Bronchial epithelial cell (primary cell): ENCODE measurements at regions not wholly inside any gene's neighbourhood (a gene's known extent, or its start where the extent isn't known, plus 50 kb on each side); places are given as distances from the start of the nearest gene placed in this dataset.

Experiments used
- DNase-seq: peaks from one replicate; pipeline ENCODE4 v3.0.0-alpha.2; 2010; ENCODE audit warnings: low read depth
- FAIRE-seq: peaks from 2 replicates; lab custom pipeline; 2011; peaks lifted over from hg19 to GRCh38; lab: Jason Lieb, UNC
- H3K27me3 ChIP-seq: 2 replicates; pipeline ENCODE4 v1.5.1; 2011; ENCODE audit warnings: low read length; ENCODE audit not compliant: control insufficient read depth, insufficient read depth
- H3K36me3 ChIP-seq: 2 replicates; pipeline ENCODE4 v1.5.1; 2011; ENCODE audit warnings: low read length; ENCODE audit not compliant: control insufficient read depth, insufficient read depth
- H3K4me3 ChIP-seq: 2 replicates; pipeline ENCODE4 v1.5.1; 2011; ENCODE audit warnings: mild to moderate bottlenecking, low read depth, low read length, control low read depth
- TF ChIP-seq, protein P1 (sequence below): IDR thresholded peaks from 2 replicates; pipeline ENCODE4 v1.5.1; 2011; ENCODE audit warnings: mild to moderate bottlenecking, moderate library complexity, low read length, control low read depth, inconsistent platforms; ENCODE audit not compliant: insufficient read depth, severe bottlenecking

DNA sequence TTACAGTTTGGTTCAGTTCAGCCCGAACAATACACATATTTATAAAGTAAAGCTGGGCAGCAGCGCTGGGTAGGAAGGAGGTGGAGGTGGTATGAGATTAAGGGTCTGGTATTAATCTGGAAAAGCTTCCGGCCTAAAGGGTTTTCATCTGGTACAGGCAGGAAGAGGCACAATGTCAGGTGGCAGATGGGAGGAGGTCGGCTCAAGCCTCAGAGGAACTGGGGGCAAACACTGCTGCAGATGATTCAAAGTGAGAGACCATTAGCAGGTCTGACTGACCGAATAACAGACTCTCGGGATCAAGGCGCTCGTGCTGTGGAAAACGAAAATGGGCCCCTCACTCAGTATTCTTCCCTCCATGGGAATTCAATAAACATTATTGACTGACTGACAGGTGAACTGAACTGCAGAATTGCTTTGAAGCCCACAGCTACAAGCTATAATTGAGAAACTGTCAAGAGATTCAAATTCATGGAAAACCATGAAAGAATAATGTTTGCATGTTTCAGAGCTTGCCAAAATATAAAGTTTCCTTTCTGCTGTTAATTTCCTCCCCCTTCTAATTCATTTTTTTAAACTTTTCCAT lies 75.3 kb downstream of the TMEM167A start:
- no peaks in the 10 kb centered on the region for H3K27me3 ChIP-seq
- H3K36me3 ChIP-seq, result no peaks in the 10 kb centered on the region
- no peak overlapping the region for H3K4me3 ChIP-seq
- TF ChIP-seq, protein P1, sequence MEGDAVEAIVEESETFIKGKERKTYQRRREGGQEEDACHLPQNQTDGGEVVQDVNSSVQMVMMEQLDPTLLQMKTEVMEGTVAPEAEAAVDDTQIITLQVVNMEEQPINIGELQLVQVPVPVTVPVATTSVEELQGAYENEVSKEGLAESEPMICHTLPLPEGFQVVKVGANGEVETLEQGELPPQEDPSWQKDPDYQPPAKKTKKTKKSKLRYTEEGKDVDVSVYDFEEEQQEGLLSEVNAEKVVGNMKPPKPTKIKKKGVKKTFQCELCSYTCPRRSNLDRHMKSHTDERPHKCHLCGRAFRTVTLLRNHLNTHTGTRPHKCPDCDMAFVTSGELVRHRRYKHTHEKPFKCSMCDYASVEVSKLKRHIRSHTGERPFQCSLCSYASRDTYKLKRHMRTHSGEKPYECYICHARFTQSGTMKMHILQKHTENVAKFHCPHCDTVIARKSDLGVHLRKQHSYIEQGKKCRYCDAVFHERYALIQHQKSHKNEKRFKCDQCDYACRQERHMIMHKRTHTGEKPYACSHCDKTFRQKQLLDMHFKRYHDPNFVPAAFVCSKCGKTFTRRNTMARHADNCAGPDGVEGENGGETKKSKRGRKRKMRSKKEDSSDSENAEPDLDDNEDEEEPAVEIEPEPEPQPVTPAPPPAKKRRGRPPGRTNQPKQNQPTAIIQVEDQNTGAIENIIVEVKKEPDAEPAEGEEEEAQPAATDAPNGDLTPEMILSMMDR, result no peak
- DNase-seq, result no peak
- no peak for FAIRE-seq

DNA sequence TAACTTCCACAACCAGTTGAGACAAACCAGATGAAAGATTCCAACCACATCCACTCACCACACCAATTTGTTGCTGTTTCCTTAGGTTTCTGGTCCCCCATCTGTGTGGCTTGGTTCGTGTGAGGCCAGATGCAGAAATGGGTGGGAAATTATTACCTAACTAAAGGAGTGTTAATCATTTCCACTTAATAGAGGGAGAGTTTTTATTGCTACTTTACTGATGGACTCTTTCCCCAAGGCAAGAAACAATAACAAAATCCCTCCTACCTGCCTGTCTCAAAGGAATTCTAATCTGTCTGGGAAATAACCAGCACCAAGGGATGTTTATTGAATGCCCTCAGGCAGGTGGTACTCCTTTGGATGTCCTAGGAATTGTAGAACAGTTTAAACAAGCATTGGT lies 76.3 kb downstream of the TMEM167A start:
- TF ChIP-seq, protein P1, result no peak
- FAIRE-seq, result no peak
- Histone ChIP-seq H3K4me3 (no peak overlapping the region), H3K36me3 (no peaks in the 10 kb centered on the region), H3K27me3 (no peaks in the 10 kb centered on the region)
- no peak for DNase-seq

DNA sequence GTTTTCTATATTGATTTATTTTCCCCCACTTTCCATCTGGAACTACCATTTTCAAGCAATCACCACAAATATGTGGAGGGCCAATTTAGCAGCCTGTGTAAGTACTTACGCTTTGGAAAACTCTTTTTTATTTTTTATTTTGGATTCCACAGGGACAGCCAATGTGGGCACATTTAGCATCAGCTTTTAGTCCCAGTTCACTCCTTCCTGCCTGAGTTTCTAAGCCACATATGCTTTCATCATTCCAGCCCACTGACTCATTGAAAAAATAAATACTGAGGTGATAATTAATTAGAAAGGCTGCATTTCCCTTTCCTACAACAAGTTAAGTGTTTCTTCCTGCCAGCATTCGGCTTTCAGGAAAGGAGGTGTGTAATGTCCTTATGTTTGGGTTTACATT lies 76.8 kb downstream of the TMEM167A start:
- H3K4me3 ChIP-seq, result no peak overlapping the region
- H3K27me3 ChIP-seq, result no peaks in the 10 kb centered on the region
- FAIRE-seq, result no peak
- TF ChIP-seq, protein P1, result no peak
- peak; percentile 62 for DNase-seq
- H3K36me3 ChIP-seq, result no peaks in the 10 kb centered on the region

DNA sequence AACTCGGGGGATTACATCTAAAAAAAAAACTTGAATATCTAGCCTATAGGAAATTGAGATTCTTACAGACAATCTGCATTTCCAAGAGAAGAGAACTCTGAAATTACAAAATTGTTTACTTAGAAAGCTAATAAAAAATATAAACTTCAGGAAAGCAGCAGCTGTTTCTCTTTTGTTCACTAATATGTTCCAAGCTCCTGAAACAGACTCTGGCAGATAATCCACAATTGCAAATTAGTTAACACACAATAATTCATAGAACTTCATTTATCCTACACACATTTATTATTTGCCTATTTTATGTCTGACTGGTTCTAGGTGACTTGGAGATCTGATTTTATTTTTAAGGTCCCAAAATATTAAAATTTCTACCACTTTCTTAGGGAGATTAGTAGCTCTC lies 83.8 kb downstream of the TMEM167A start:
- Histone ChIP-seq H3K36me3 (no peaks in the 10 kb centered on the region), H3K27me3 (no peaks in the 10 kb centered on the region), H3K4me3 (no peak overlapping the region)
- FAIRE-seq (no peak), DNase-seq (no peak)
- TF ChIP-seq, protein P1, result no peak

DNA sequence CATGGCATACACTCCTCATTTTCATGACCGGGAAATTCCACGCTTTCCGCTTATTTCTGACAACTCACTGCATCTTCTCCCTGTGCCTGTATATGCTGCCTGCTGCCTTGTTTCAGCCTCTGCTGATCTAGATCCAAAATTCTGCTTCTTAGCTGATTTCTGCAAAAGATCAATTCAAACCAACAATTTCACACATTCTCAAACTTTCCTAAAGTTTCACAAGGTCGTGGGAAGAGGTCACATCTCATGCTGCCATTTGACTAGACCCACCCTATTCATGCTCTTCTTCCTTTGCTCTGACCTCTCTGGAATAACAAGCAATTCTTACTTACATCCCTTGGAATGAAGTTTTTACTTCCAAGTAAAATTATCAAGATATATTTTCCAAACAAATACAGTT lies 84.5 kb downstream of the TMEM167A start:
- no peak for FAIRE-seq
- no peak overlapping the region for H3K4me3 ChIP-seq
- no peaks in the 10 kb centered on the region for H3K36me3 ChIP-seq
- no peaks in the 10 kb centered on the region for H3K27me3 ChIP-seq
- TF ChIP-seq, protein P1, result no peak
- no peak for DNase-seq
